GM19463 (cell line): ENCODE measurements at regions not wholly inside any gene's neighbourhood (a gene's known extent, or its start where the extent isn't known, plus 50 kb on each side); places are given as distances from the start of the nearest gene placed in this dataset.

Experiments used
- ATAC-seq: cut with Tn5 transposase; IDR thresholded peaks from one replicate; pipeline ENCODE4 v1.9.1; 2021; ENCODE audit warnings: mild to moderate bottlenecking, moderate library complexity; ENCODE audit not compliant: unreplicated experiment

- ATAC-seq, result no peak
These were observed 335.4 kb downstream of the BRD1 start for GRCh38 chr22:49492308-49492707.

- ATAC-seq, result no peak
These were observed 335.9 kb downstream of the BRD1 start for GRCh38 chr22:49491726-49492125.

GRCh38 chr22:49491221-49491635, 336.4 kb downstream of the BRD1 start:
- no peak for ATAC-seq

- ATAC-seq, result no peak
These were observed 337.0 kb downstream of the BRD1 start for GRCh38 chr22:49490692-49491091.

GRCh38 chr22:49489821-49490220, 337.9 kb downstream of the BRD1 start:
- no peak for ATAC-seq

GRCh38 chr22:49488943-49489342, 338.7 kb downstream of the BRD1 start:
- no peak for ATAC-seq

GRCh38 chr22:49487950-49488349, 339.7 kb downstream of the BRD1 start:
- ATAC-seq, result no peak

GRCh38 chr22:49486225-49486624, 341.4 kb downstream of the BRD1 start:
- no peak for ATAC-seq

GRCh38 chr22:49483946-49484345, 343.7 kb downstream of the BRD1 start:
- no peak for ATAC-seq

- no peak for ATAC-seq
These were observed 344.3 kb downstream of the BRD1 start for GRCh38 chr22:49483281-49483870.

- no peak for ATAC-seq
These were observed 344.9 kb downstream of the BRD1 start for GRCh38 chr22:49482811-49483210.

GRCh38 chr22:49481659-49482399, 345.8 kb downstream of the BRD1 start:
- ATAC-seq, result no peak

GRCh38 chr22:49480896-49481658, 346.6 kb downstream of the BRD1 start:
- no peak for ATAC-seq

GRCh38 chr22:49480331-49480730, 347.3 kb downstream of the BRD1 start:
- ATAC-seq, result no peak

GRCh38 chr22:49479566-49479965, 348.1 kb downstream of the BRD1 start:
- no peak for ATAC-seq

- no peak for ATAC-seq
These were observed 350.8 kb downstream of the BRD1 start for GRCh38 chr22:49476800-49477400.

- no peak for ATAC-seq
These were observed 351.5 kb downstream of the BRD1 start for GRCh38 chr22:49476176-49476575.

- ATAC-seq, result no peak
These were observed 352.4 kb downstream of the BRD1 start for GRCh38 chr22:49475253-49475652.

GRCh38 chr22:49473286-49473685, 354.4 kb downstream of the BRD1 start:
- ATAC-seq, result no peak

GRCh38 chr22:49470741-49471503, 356.8 kb downstream of the BRD1 start:
- no peak for ATAC-seq
